Suprapubic skin (tissue), 4 donors: ENCODE measurements at regions not wholly inside any gene's neighbourhood (a gene's known extent, or its start where the extent isn't known, plus 50 kb on each side); places are given as distances from the start of the nearest gene placed in this dataset.
"Not testable (repeated sequence)": the region's sequence is repeated elsewhere in the genome, so short reads cannot be mapped to it uniquely, and the experiment has no call there.

Source experiments
- EP300 ChIP-seq: sonication (generic); formaldehyde crosslinking; IDR thresholded peaks from one replicate; pipeline ENCODE4 v1.6.1; 2017; ENCODE audit warnings: antibody characterized with exemption
- POLR2A ChIP-seq, 2 donors: fragments of 450-650 bp; IDR thresholded peaks; one replicate each; pipeline ENCODE4 v1.6.1; 2017; ENCODE audit warnings: antibody characterized with exemption in 2 of 2, mild to moderate bottlenecking in 2 of 2, moderate library complexity in 2 of 2
- POLR2AphosphoS5 ChIP-seq, 3 donors: sonication (generic); formaldehyde crosslinking; IDR thresholded peaks; one replicate each; pipeline ENCODE4 v1.6.1; 2017; ENCODE audit warnings: antibody characterized with exemption in 3 of 3

DNA sequence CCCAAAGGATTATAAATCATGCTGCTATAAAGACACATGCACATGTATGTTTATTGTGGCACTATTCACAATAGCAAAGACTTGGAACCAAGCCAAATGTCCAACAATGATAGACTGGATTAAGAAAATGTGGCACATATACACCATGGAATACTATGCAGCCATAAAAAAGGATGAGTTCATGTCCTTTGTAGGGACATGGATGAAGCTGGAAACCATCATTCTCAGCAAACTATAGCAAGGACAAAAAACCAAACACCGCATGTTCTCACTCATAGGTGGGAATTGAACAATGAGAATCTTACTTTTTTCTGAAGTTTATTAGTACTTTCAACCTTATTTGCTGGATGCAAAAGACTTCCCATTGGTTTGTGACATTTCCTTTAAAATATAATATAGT is 101.0 kb upstream of the TBX18 start:
- not testable (repeated sequence) for TF ChIP-seq POLR2AphosphoS5 (IDR thresholded peaks at IDR 0.05); EP300; POLR2A (IDR thresholded peaks at IDR 0.05)
